IPS-15b (cell line): ENCODE measurements at regions not wholly inside any gene's neighbourhood (a gene's known extent, or its start where the extent isn't known, plus 50 kb on each side); places are given as distances from the start of the nearest gene placed in this dataset.

Experiments
- H3K27me3 ChIP-seq: one replicate; pipeline ENCODE4 v1.6.1; 2013; ENCODE audit warnings: low read length; ENCODE audit not compliant: control insufficient read depth, insufficient read depth
- H3K36me3 ChIP-seq: one replicate; pipeline ENCODE4 v1.6.1; 2013; ENCODE audit warnings: low read length; ENCODE audit not compliant: control insufficient read depth, insufficient read depth
- H3K4me1 ChIP-seq: one replicate; pipeline ENCODE4 v1.6.1; 2013; ENCODE audit warnings: mild to moderate bottlenecking, low read length; ENCODE audit not compliant: control insufficient read depth, insufficient read depth
- H3K4me3 ChIP-seq: one replicate; pipeline ENCODE4 v1.5.1; 2013; ENCODE audit warnings: low read depth, low read length
- H3K9ac ChIP-seq: one replicate; pipeline ENCODE4 v1.6.1; 2013; ENCODE audit warnings: low read depth, mild to moderate bottlenecking, low read length
- H3K9me3 ChIP-seq: one replicate; pipeline ENCODE4 v1.6.1; 2013; ENCODE audit warnings: mild to moderate bottlenecking, low read length; ENCODE audit not compliant: control insufficient read depth, insufficient read depth

GRCh38 chr15:62465173-62465572 is 300.1 kb upstream of the C2CD4B start:
- peaks cover 18% of the 10 kb centered on the region for H3K4me1 ChIP-seq
- no peaks in the 10 kb centered on the region for H3K27me3 ChIP-seq
- H3K9ac ChIP-seq, result no peak overlapping the region
- no peaks in the 10 kb centered on the region for H3K36me3 ChIP-seq
- no peaks in the 10 kb centered on the region for H3K9me3 ChIP-seq
- no peak overlapping the region for H3K4me3 ChIP-seq

DNA sequence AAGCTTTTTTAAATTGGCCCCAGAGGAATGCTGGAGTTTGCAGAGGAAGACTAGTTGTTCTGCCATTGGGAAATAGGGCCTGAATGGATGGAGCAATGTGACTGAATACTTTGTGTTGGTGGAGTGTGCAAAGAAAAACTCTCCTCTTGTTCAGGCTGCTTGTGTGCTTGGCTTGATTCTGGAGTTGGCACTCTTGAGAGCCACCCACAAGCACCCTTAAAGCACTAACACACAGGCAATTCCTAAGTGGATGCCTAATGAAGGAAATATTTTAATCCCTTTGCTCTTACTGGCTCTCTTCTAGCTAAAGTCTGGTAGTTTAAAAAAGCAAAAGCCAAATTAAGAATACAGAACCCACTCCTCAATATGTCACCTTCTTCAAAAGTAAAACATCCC is 304.4 kb upstream of the C2CD4B start:
- Histone ChIP-seq H3K9ac (no peak overlapping the region), H3K27me3 (no peaks in the 10 kb centered on the region), H3K4me1 (peaks cover 33% of the 10 kb centered on the region), H3K9me3 (no peaks in the 10 kb centered on the region), H3K36me3 (no peaks in the 10 kb centered on the region), H3K4me3 (no peak overlapping the region)

DNA sequence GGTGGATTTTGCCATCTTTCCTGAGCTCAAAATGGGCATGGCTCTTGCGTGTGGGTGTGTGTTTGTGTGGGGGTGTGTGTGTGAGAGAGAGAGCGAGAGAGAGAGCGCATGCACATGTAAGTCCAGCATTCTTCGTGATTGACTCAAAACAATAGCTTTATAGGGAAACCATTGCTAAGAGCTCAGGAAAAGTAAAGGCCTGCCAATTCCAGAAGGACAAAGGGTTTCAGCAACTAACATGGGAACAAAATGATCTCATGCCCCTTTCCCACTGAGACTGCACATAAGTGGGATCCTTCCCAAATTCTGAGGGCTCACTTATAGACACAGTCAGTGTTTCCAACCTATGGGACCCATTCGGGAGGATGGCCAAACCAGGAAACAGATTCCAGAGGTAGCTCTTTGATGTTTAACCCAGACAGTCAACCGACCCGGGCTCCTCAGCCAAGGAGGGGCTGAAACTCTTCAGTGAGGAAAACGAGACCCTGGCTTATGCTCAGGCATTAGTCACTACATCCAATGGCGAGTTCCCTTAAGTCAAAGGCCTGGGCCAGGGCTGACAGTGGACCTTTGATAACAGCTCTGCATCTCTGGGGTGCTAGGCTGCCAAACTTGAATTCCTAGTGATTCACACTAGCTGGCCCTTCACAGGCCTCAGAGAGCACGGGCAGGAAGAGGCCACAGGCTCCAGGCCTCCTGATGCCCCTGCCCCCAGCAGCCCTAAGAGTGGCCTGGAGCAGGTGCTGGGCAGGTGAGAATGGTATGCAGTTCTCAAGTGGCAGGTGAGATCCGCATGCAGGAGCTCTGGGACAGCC is 305.0 kb upstream of the C2CD4B start:
- Histone ChIP-seq H3K9ac (no peak overlapping the region), H3K4me3 (no peak overlapping the region), H3K9me3 (no peaks in the 10 kb centered on the region), H3K27me3 (no peaks in the 10 kb centered on the region), H3K36me3 (no peaks in the 10 kb centered on the region), H3K4me1 (peaks cover 29% of the 10 kb centered on the region)

GRCh38 chr15:62472616-62473299 is 307.7 kb upstream of the C2CD4B start:
- peaks cover 25% of the 10 kb centered on the region for H3K4me1 ChIP-seq
- no peak overlapping the region for H3K9ac ChIP-seq

GRCh38 chr15:62474021-62474770 is 309.1 kb upstream of the C2CD4B start:
- Histone ChIP-seq H3K27me3 (no peaks in the 10 kb centered on the region), H3K4me3 (no peak overlapping the region), H3K36me3 (no peaks in the 10 kb centered on the region), H3K9ac (no peak overlapping the region), H3K4me1 (peaks cover 21% of the 10 kb centered on the region), H3K9me3 (no peaks in the 10 kb centered on the region)

More at GRCh38 chr15:62472616-62473299, 307.7 kb upstream of the C2CD4B start:
- no peaks in the 10 kb centered on the region for H3K9me3 ChIP-seq
- no peak overlapping the region for H3K4me3 ChIP-seq
- no peaks in the 10 kb centered on the region for H3K36me3 ChIP-seq
- H3K27me3 ChIP-seq, result no peaks in the 10 kb centered on the region

DNA sequence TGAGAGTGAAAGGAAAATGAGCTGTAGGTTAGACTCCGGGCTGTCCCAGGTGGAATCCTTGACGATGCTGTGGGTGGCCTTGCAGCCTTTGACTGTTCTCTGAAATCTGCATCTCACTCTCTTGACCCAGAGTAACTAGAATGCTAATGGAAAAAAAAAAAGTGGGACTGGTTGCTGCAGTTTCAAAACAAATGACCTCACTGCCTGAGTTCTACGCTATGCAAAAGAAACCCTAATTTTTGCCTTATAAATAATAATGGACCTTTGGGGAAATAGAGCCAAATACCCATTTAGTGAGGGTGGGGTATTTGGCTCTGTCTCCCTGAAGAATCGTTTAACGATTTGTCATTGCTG is 309.7 kb upstream of the C2CD4B start:
- Histone ChIP-seq H3K9ac (no peak overlapping the region), H3K4me3 (no peak overlapping the region), H3K36me3 (no peaks in the 10 kb centered on the region), H3K27me3 (no peaks in the 10 kb centered on the region), H3K4me1 (peaks cover 21% of the 10 kb centered on the region), H3K9me3 (no peaks in the 10 kb centered on the region)

DNA sequence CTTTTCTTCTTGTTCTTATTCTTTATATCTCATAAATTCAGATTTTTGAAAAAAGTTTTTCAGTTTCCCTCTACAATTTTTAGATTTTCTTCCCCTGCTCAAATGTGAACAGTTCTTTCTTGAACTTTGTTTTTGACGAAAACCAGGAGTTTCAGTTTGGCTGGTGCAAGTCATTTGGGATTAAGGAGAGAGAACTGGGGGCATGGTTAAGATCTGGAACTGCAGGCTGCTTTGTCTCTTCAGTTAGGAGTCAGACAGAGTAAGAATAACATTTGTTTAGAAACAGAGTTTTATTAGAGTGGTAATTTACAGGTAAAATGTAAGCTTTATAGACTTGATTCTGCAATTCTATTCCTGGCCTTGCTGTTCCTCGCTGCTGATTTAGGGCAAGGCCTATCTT is 310.5 kb upstream of the C2CD4B start:
- no peak overlapping the region for H3K9ac ChIP-seq
- no peaks in the 10 kb centered on the region for H3K27me3 ChIP-seq
- no peaks in the 10 kb centered on the region for H3K9me3 ChIP-seq
- H3K36me3 ChIP-seq, result no peaks in the 10 kb centered on the region
- H3K4me1 ChIP-seq, result peaks cover 18% of the 10 kb centered on the region
- no peak overlapping the region for H3K4me3 ChIP-seq

DNA sequence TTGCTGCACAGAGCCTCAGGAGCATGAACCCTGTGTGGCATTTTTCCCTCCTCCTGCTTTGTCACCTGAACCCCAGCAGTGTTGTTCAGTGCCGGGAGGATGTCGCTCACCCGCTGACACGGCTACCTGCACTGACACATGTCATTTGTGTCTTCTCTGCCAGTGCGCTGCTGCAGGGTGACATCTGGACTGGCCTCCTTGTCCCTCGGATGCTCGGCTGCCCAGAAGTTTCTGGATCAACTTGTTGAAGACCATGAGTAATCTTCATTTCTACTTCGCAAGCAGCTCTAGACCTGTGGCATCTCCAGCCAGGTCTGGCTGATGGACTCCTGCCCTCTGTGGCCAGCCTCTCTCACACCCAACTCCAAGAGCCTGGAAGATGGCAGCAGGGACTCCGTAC is 311.1 kb upstream of the C2CD4B start:
- no peak overlapping the region for H3K4me3 ChIP-seq

DNA sequence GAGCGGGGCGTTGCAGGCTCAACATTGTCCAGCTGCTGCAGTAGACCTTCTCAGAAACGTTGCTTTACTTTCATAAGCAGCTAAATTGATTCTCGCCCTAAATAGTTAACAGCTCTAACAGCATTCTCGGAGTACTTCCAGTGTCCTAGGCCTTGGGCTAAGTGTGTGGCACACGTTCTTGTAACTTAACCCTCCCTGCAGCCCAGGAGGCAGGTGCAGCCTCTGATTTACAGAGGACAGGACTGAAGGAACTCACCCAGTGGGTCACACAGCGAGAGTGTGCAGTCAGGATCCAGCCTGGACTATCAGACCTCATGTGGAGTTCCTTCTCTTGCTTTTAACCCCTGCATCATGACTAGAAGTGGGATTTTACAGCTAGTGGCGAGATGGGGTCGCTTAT is 312.8 kb upstream of the C2CD4B start:
- H3K4me1 ChIP-seq, result peaks cover 13% of the 10 kb centered on the region
- H3K36me3 ChIP-seq, result no peaks in the 10 kb centered on the region
- H3K4me3 ChIP-seq, result no peak overlapping the region
- no peaks in the 10 kb centered on the region for H3K27me3 ChIP-seq
- no peak overlapping the region for H3K9ac ChIP-seq
- no peaks in the 10 kb centered on the region for H3K9me3 ChIP-seq

More for the DNA sequence above, 311.1 kb upstream of the C2CD4B start:
- Histone ChIP-seq H3K27me3 (no peaks in the 10 kb centered on the region), H3K9ac (no peak overlapping the region), H3K9me3 (no peaks in the 10 kb centered on the region), H3K4me1 (peaks cover 18% of the 10 kb centered on the region), H3K36me3 (no peaks in the 10 kb centered on the region)

DNA sequence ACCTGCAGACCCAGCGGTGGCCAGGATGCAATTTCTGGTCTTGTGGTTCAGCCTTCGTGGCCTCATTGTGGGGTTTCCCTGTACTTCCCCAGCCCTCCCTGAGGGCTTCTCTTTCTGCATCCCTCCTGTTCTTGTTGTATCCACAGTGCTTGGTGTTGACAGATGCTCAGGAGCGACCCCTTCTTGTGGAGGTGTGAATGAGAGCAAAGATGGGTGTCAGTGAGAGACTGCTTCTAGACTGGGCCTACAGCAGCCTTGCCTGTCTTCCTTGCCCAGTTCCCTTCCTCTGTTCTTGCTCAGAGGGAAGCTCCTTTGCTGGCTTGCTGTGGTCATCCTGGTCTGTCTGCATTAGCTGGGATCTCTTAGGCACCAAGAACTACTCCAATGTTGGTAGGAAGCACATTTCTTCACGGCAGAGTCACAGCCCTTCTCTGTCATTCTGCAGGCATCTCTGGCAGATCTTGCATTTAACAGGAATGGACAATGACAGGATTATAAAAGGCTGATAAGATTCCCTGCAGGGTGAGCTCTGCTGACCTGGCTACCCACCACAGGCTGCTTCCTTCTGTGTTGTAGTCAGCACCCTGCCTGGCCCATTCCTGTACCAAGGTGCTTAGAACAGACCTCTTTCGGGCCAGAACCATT is 317.8 kb upstream of the C2CD4B start:
- H3K9ac ChIP-seq, result no peak overlapping the region
- H3K4me1 ChIP-seq, result peaks cover 6% of the 10 kb centered on the region
- H3K9me3 ChIP-seq, result no peaks in the 10 kb centered on the region
- H3K36me3 ChIP-seq, result no peaks in the 10 kb centered on the region
- no peak overlapping the region for H3K4me3 ChIP-seq
- no peaks in the 10 kb centered on the region for H3K27me3 ChIP-seq

DNA sequence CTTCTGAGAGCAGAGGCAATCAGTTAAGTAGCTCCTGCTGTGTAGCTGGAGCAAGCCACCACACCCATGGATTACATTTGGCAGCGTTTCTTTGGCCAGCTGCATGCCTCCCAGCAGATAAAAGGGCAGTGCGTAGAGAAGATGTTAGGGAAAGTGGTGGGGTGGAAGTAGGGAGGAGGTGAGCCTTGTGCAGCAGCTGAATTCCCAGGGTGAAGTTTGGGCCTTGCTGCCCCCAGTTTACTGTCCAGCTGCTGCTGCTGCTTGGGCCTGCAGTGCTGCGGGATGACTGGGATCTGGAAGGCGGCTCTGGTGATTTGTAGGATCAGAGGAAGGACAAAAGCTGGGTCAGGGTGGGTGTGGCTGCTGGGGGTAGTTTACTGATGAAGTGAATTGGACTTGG is 318.7 kb upstream of the C2CD4B start:
- Histone ChIP-seq H3K9me3 (no peaks in the 10 kb centered on the region), H3K27me3 (no peaks in the 10 kb centered on the region), H3K9ac (no peak overlapping the region)

More for the DNA sequence above, 318.7 kb upstream of the C2CD4B start:
- Histone ChIP-seq H3K36me3 (no peaks in the 10 kb centered on the region), H3K4me1 (peaks cover 6% of the 10 kb centered on the region), H3K4me3 (no peak overlapping the region)
